ENCODE measurements at regions not wholly inside any gene's neighbourhood (a gene's known extent, or its start where the extent isn't known, plus 50 kb on each side); places are given as distances from the start of the nearest gene placed in this dataset.

DNA sequence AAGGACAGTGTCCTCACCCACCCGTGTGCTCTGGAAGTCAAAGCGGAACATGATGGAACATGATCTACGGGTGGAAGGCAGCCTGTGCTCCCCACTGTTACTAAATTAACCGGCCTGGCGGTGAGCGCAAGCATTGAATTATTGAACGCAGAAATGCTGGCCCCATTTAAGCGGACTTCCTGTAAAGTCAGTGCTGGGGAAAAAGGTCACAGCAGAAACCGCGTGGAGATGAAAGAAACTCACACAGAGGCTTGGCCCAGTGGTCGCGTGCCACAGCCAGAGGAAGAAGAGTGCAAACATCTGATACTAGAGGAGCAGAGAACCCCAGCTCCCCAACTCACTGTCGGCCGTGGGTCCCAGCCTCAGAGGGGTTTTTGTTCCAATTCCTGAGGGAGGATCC is 321.2 kb downstream of the ADGRD1 start:
- TF ChIP-seq POLR2A (IDR thresholded peaks at IDR 0.05; ENCODE audit: extremely low read depth, insufficient read length) (no peak), MAX (IDR thresholded peaks at IDR 0.05; ENCODE audit: low read depth, low read length) (no peak), MYC (IDR thresholded peaks at IDR 0.05; ENCODE audit: low read depth, low read length) (no peak)
- TF ChIP-seq, protein P1, sequence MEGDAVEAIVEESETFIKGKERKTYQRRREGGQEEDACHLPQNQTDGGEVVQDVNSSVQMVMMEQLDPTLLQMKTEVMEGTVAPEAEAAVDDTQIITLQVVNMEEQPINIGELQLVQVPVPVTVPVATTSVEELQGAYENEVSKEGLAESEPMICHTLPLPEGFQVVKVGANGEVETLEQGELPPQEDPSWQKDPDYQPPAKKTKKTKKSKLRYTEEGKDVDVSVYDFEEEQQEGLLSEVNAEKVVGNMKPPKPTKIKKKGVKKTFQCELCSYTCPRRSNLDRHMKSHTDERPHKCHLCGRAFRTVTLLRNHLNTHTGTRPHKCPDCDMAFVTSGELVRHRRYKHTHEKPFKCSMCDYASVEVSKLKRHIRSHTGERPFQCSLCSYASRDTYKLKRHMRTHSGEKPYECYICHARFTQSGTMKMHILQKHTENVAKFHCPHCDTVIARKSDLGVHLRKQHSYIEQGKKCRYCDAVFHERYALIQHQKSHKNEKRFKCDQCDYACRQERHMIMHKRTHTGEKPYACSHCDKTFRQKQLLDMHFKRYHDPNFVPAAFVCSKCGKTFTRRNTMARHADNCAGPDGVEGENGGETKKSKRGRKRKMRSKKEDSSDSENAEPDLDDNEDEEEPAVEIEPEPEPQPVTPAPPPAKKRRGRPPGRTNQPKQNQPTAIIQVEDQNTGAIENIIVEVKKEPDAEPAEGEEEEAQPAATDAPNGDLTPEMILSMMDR (IDR thresholded peaks at IDR 0.05; ENCODE audit: low read depth, low read length): no peak

Data from NB4 (cell line).